Hematopoietic multipotent progenitor cell (in vitro differentiated cells): ENCODE measurements at regions not wholly inside any gene's neighbourhood (a gene's known extent, or its start where the extent isn't known, plus 50 kb on each side); places are given as distances from the start of the nearest gene placed in this dataset.
A peak's percentile ranks its signal among the peaks of the same experiment; 100 is the strongest.
"Not testable (repeated sequence)": the region's sequence is repeated elsewhere in the genome, so short reads cannot be mapped to it uniquely, and the experiment has no call there.

ENCODE experiments used
- DNase-seq, 3 donors: peaks; one replicate each; pipeline ENCODE4 v3.0.0-alpha.2; 2011 to 2015; ENCODE audit warnings: low read depth in 2 of 3, low spot score in 2 of 3

DNA sequence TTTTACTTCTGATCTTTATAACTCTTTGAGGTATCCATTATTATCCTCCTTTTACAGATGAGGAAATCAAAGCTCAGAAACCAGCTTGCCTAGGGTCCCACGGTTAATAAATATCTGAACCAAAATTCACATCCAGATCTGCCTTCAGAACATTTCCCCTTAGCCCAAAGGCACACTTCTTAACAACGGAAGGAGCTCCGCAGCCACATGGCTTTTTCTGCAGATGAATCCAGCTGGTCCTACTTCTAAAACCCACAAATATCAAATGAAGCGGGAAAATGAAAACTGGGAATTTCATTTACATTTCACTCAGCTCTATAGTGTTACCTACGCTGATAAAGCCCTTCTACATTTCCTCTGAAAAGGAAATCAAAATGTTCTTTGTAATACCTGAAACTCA lies 357.0 kb upstream of the ID2 start:
- DNase-seq, result no peak

DNA sequence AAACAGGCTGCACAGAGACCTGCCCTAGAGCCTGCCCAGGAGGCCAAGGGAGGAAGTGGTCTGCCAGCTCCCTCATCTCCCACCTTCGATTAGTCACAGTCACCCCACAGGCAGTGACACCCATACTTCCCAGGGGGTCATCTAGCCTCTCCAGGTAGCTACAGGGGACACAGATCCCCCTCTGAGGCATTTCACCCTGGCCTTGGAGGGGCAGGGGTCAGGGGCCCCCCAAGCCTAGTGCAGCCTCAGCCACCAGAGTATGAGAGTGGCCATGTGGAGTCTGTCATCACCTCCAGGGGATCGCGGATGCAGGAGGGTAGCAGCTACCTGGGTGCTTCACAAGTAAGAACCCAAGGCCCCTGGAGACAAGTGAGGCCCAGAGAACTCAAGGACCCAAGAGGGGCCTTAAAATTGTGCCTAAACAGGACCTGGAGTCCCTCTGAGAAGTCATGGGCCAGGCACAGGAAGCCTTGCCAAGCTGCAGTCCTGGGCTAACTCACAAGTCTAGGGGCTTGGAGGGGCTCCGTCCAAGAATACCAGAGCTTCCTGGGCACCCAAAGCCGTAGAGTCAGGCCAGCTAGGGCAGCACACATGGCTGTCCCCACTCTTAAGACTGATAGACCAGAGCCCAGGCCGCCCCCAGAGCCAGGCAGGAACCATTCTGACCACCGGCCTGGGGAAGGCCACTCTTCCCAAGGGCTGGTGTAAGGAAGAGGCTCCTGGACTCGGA lies 354.3 kb upstream of the ID2 start:
- no peak for DNase-seq

DNA sequence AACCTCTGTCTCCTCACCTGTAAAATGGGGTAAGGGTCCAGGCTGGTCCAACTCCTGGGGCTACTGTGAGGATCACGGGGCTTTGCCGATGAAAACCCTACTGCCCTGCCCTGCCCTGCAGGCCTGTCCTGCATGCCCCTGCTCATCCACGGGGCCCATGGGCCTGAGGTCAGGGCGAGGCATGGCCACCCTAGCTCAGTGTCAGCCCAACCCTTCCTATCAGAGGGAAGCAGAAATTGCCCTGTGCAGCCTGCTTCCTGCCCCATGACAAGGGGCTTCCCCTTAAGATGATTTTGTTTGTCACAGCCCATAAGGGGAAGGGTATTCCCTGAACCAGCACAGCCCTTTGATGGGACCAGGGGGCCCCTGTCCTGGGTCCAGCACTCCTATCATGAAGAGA lies 353.6 kb upstream of the ID2 start:
- peak in 2 of 3 donors; percentile 89 to 93 for DNase-seq

DNA sequence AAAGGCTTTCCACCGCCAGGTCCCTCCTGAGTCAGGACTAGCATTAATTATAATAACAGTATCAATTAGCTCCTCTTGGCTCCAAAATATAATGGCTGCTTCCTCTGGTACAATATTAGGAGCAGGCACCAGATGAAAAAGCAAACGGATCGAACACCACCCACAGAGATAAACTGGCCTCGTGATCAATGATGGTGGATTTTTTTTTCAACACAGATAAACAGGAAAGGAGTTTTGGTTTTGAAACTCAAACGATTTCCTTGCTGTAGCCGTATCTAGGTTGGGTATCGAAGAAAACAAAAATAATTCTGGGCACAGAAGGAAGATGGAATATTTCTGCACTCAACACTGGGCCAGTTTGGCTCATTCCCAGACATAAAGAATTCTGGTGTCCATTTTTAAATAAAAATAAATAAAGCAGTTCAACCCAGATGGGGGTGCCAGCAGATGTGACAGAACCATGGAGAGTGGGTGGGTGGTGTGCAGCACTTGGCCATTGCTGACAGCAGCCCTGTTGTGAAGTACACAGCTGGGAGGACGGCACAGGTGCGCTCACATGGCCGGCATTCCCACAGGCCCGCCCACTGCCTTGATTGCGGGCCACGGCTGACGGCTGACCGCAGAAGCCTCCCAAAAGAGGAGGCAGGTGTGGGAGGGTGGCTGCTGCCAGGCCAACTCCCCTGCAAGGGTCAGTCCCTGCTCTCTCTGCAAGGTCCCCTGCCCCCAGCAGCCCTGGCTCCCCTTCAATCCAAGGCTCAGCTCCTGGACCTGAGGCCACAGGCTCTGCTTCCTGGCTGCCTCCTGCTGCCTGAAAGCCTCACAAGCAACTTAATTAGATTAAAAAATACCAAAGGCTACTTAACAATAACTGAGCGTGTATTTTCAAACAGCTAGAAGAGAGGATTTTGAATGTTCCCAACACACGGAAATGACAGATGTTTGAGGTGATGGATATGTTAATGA lies 351.9 kb upstream of the ID2 start:
- DNase-seq, result peak in 1 of 3 donors; percentile 9

DNA sequence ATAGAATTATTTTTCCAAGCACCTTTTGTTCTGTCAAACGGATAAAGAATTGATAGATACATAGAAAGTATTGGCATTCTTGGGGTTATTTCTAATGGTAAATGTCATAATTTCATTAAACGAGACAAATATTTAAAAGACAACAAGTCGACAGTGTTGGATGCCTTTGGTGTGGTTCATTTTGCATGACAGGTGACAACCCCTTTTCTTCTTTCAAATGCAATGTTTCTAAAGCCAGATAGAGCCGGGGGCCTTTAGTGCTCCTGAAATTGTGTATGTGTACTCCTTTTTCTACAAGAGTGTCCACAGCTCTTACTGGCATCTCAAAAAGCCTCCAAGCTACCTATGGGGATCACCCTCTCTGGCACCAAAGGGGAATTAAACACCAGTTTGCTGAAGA lies 350.8 kb upstream of the ID2 start:
- DNase-seq, result no peak

DNA sequence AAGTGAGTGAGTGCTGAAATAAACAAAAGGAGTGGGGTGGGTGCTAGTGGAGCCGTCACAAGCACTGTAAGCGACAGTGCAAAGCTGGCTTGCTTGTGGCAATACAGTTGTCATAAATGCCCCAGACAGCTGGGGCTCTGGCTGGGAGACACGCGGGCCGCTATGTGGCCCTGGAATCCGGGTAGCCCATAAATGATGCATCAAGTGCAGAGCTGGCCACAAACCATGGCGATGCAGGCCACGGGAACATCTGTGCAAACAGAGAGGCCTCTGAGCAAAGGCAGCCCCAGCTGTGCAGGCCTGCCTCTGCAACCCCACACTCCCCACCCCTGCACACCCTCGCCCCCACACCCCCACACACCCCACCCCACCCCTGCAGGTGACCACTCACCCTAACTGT lies 349.2 kb upstream of the ID2 start:
- no peak for DNase-seq

DNA sequence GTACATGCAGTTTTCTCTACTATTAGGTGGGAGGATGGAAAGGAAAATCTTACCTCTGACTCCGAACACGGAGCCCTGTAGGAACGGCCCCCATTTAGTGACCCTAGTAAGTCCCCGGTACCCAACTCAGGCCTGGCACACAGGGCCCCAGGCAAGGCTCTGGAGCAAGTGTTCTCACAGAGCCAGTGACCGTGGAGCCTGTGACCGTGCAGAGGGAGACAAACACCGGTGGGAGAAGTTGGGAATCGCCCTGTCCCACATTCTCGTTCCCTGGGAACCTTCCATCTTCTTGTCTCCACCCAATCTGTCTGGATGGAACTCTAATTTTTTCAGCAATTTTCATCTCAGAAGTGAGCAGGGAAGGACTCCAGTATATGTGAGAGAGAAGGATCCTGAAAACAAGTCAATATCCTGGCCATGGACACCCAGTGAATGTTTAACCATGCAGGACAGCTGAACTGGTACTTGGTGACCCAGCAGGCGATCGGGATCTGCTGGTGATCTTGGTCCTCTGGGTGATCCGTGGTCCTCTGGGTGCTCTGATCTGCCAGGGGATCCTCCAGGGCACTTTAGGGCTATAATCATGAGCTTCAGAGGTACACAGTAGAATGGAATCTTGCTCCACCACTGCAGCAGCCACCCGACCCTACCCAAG lies 348.6 kb upstream of the ID2 start:
- no peak for DNase-seq

DNA sequence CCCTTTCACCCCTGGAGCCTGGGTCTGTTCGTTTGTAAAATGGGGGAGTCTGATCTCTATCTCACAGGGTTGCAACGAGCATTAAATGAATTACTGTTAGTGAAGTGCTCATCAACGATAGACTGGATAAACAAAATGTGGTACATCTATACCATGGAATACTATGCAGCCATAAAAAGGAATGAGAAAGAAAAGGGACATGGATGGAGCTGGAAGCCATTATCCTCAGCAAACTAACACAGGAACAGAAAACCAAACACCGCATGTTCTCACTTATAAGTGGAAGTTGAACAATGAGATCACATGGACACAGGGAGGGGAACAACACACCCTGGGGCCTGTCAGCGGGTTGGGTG lies 348.0 kb upstream of the ID2 start:
- DNase-seq, result not testable (repeated sequence)

DNA sequence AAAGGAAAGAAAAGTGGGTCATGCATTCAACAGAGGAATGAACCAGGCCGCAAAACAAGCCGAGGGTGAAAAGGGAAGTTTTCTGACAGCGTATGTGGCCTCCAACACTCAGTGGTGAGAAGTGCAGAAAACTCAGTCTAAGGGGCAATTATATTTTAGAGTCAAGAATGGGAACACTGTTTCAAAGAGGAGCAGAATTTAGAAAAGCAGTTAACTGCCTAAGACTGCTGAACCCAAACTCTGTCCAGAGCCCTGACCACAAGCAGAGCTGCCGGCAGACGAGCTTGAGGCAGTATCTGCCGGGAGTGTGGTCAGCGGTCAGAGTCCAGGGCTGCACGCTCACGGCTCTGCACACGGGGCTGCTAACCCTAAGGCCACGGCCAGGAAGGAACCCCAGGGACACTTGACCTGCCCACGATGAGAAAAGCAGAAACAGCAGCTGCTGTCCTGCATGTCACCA lies 347.0 kb upstream of the ID2 start:
- peak in 1 of 3 donors; percentile 75 for DNase-seq

DNA sequence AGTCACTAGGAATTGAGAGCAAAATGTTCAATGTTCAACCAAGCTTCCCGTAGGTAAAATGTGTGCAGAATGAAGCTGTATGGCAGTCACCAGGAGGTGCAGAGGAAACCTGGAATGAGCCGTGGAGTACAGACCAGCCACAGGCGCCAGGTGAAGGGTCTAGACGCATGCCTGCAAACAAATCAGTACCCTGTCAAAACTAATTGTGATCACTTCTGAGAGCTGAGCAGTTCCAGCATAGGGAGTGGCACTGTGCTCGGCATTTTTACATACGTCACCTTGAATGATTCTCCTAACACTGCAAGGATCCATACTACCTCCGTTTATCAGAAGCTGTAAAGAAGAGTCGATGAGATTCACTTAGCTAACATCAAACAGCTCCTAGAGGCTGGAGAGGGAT lies 346.1 kb upstream of the ID2 start:
- DNase-seq, result no peak

DNA sequence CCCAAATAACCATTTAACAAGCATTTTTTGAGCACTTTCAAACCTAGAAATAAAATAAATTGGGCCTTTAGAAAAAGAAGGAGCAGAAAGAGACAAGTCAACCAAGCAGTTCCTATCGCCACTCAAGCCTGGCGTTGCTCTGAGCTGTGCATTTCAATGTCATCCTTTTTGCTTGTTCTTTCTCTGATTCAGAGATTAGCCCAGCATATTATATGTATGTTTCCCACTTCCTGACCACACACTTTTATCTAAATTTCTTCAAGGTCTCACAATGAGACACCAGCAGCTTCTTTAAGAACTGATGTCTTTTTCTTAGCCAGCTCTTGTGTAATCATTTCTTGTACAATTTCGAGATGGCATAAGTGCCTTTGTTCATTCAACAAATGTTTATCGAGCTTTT lies 344.5 kb upstream of the ID2 start:
- DNase-seq, result peak in 1 of 3 donors; percentile 27

DNA sequence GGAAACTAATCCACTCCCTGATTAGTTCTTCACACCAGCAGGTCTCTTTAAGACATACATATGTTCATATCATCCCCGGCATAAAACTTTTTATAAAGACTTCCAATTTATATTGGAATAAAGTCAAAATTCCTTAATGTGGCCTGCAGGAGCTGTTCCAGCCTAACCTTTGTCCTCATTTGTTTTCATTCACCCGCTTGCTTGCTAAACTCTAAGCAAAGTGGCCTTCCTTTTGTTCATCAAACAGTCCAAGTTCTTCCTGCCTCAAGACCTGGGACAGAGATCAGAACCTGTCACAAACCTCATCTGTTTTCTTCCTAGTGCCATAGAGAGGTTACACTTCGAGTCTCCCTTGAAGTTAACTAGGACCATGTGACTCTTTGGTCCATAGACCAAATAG lies 339.4 kb upstream of the ID2 start:
- DNase-seq, result no peak

DNA sequence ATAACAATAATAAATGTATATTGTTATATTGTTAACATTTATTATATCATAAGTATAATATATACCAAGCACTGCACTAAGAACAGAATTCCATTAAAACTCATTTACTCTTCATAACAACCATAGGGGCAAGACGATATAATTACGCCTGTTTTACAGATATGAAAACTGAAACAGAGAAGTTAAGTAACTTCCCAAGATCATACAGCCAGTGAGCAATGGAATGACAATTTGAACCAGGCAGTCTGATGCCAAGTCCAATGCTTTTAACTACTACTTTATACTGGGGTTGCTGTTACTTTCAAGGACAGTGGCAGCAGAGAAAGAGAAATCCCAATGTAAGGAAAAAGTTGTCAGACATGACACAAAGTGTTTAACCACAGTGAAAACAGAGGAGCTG lies 338.8 kb upstream of the ID2 start:
- DNase-seq, result no peak

DNA sequence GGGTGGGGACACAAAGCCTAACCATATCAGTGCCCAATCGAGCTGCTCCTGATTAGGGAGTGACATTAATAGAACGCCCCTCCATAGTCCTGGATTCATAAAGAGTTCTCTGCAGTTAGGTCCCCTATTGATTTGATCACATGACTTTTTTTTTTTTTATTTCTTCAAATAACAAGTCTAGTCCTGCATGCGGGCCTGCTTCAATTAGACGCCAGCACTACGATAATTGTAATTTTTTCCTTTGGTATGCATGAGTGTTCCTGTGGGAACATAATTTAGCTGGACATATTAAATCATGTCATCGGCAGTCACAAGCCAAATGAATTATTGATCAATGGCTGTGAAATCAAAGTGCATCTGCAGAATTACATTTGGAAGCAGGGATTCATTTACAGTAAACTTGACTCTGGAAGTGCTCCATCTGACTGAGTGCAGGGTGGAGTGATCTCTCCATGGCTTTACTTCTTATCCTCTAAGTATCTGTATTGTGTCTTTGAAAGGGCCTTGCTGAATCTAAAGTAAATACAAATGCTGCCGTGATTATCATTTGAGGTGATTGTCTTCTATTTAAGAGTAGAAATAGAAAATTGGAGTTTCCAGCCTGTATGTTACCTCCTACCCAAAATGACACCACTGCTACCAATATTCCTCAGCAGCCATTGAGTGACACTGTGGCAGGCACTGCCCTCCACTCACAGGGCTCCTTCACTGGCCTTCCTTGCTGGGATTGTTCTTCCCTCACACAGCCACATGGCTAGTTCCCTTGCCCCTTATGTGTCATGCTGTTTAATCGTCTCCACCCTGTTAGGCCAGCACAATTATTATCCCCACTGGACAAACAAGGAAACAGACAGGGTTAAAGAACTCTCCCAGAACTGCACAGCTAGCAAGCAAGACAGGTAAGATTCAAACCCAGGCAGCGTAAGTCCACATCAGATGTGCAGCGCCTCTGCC lies 337.4 kb upstream of the ID2 start:
- no peak for DNase-seq

DNA sequence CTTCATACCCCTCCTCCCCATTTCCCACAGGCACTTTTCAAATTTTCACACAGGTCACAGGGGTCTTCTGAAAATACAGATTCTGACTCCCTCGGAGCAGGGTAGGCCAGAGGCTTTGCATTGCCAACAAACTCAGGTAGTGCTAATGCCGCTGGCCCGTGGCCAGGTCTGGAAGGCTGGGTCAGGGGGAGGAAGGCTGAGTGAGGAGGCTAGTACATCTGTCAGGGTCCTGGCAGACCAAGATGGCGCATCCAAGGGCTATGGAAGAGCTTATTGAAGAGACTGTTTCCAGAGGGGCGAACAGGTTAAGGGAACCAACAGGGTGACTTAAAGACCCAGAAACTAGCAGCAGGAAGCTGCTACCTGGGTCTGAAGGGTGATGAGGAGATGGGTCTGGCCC lies 336.7 kb upstream of the ID2 start:
- no peak for DNase-seq

DNA sequence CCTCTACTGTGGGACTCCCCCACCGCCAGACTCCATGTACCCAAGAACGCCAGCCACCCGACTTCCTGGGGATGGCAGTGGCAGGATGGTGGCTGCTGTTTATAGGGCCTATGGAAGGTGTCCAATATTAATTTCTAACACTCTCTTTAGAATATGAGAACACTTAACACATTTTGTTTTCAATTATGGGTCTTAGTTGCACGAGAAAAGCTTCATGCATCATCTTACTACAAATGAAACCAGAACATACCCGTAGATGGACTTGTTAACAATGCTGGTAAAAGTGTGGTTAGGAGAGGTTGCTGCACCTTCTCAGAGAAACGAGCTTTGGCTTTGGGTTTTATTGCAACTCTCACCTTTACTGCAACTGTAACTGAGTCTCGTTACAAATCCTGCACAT lies 335.6 kb upstream of the ID2 start:
- no peak for DNase-seq

DNA sequence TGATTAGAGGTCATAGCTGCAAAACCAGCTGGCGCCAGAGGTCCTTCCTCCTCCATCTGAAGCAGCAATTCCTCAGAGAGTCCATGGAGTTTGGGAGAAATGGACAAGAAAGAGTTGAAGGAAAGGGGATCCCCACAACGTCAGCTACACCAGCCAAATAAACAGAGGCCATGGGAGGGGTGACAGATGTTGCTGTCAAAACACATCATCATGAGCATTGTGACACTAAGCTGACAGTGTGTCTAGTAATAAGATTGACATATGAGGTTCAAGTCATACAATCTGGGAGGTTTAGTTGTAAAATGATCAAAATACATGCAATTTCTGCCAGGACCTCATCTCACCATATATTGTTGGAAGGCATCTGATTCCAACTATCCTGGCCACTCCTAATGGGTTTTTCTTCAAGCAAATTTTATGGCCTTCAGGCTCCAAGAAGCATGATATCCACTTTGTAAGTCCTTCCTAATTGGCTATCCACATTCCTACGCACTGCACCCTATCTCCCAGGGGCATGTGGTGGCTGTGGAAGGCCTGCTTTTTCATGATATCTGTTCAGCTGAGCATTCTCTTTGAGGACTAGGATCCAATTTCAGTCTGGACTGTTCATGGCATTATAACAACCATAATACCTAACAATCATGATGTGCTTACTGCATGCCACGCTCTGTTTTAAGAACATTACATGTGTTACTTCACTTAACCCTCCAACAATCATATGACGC lies 335.0 kb upstream of the ID2 start:
- DNase-seq, result no peak

DNA sequence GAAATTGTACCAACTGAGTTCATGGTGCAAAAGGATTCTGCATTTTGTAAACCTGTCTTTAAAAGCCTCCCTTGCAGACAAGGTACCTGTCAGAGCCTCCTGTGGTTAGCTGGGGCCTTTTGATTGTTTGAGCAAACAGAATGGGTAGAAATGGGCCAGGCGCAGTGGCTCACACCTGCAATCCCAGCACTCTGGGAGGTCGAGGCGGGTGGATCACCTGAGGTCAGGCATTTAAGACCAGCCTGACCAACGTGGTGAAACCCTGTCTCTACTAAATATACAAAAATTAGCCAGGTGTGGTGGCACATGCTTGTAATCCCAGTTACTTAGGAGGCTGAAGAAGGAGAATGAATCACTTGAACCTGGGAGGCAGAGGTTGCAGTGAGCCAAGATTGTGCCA lies 332.9 kb upstream of the ID2 start:
- DNase-seq, result not testable (repeated sequence)

DNA sequence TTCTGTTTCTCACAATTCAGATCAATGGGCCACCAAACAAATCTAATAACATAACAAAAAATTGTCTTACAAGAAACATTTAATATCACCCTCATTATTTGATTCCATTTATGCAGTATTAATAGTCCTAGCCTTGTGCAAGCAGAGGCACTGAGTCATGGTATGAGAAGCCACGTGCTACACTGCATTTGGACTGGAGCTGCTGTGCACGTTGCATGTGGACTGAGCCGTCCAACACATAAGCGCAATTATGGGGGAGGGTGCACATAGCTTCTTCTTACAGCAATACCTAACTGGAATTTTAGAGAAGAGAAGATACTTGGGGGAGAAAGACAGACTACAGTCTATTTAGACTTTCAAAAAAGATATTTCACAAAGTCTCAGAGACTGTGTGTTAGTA lies 329.6 kb upstream of the ID2 start:
- DNase-seq, result no peak

DNA sequence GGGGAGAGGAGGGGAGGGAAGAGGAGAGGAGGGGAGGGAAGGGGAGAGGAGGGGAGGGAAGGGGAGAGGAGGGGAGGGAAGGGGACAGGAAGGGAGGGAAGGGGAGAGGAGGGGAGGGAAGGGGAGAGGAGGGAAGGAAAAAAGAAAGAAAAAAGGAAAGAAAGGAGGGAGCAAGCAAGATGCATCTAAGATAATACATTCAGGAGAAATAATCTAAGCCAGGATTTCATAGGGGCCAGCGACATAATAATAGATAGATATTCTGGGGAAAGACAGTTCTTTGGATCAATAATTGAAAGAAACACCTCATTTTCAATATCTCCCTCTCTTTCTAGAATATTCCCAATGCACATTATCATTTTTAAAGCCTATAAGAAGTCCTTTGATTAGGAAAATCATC lies 328.9 kb upstream of the ID2 start:
- no peak for DNase-seq
